GM23338 (cell line): ENCODE measurements at regions not wholly inside any gene's neighbourhood (a gene's known extent, or its start where the extent isn't known, plus 50 kb on each side); places are given as distances from the start of the nearest gene placed in this dataset.

Experiments
- ATAC-seq: fragments of 200-7000 bp; cut with Tn5 transposase; 3 replicates; pipeline ENCODE4 v1.9.1; 2020
- DNase-seq: peaks from one replicate; pipeline ENCODE4 v3.0.0-alpha.2; 2015; ENCODE audit warnings: low spot score
- H2AFZ ChIP-seq: fragments of 200-600 bp; sonication (generic); 2 replicates; pipeline ENCODE4 v1.8.0; 2016; ENCODE audit warnings: antibody characterized with exemption, mild to moderate bottlenecking, moderate library complexity
- H3F3A ChIP-seq: fragments of 200-600 bp; sonication (generic); replicated peaks from 2 replicates; pipeline ENCODE4 v1.8.0; 2017; ENCODE audit warnings: antibody characterized with exemption, mixed run types, low read depth
- H3K27ac ChIP-seq: fragments of 200-600 bp; sonication (generic); 2 replicates; pipeline ENCODE4 v1.6.1; 2016; ENCODE audit warnings: low read depth
- H3K27me3 ChIP-seq: fragments of 200-600 bp; sonication (generic); 2 replicates; pipeline ENCODE4 v1.8.0; 2016; ENCODE audit warnings: mild to moderate bottlenecking, mixed run types, moderate library complexity; ENCODE audit not compliant: insufficient read depth
- H3K36me3 ChIP-seq: fragments of 200-600 bp; sonication (generic); 2 replicates; pipeline ENCODE4 v1.8.0; 2016; ENCODE audit warnings: mild to moderate bottlenecking; ENCODE audit not compliant: insufficient read depth
- H3K4me1 ChIP-seq: fragments of 200-600 bp; sonication (generic); 2 replicates; pipeline ENCODE4 v1.8.0; 2016; ENCODE audit warnings: mild to moderate bottlenecking, moderate library complexity; ENCODE audit not compliant: insufficient read depth
- H3K4me2 ChIP-seq: fragments of 200-600 bp; sonication (generic); 2 replicates; pipeline ENCODE4 v1.7.1; 2017; ENCODE audit warnings: mixed run types
- H3K4me3 ChIP-seq: fragments of 200-600 bp; sonication (generic); 2 replicates; pipeline ENCODE4 v1.6.1; 2016; ENCODE audit warnings: mixed run types
- H3K79me2 ChIP-seq: fragments of 200-600 bp; sonication (generic); replicated peaks from 2 replicates; pipeline ENCODE4 v1.8.0; 2017; ENCODE audit warnings: mild to moderate bottlenecking; ENCODE audit not compliant: insufficient read depth
- H3K9me2 ChIP-seq: fragments of 200-600 bp; sonication (generic); 2 replicates; pipeline ENCODE4 v1.8.0; 2017; ENCODE audit not compliant: insufficient read depth
- H4K20me1 ChIP-seq: fragments of 200-600 bp; sonication (generic); replicated peaks from 2 replicates; pipeline ENCODE4 v1.8.0; 2017; ENCODE audit warnings: mild to moderate bottlenecking; ENCODE audit not compliant: insufficient read depth
- H3K27ac Mint-ChIP-seq: 2 replicates; pipeline ENCODE4 v1.8.0; 2020; ENCODE audit warnings: inconsistent platforms, mild to moderate bottlenecking, moderate library complexity, mixed read lengths
- H3K27me3 Mint-ChIP-seq: 3 replicates; pipeline ENCODE4 v1.8.0; 2022; ENCODE audit warnings: low read depth, mild to moderate bottlenecking, moderate library complexity, mixed read lengths, inconsistent platforms; ENCODE audit not compliant: insufficient read depth, poor library complexity
- H3K36me3 Mint-ChIP-seq: 3 replicates; pipeline ENCODE4 v1.8.0; 2021; ENCODE audit warnings: low read depth, mild to moderate bottlenecking, inconsistent platforms, moderate library complexity, mixed read lengths
- H3K4me1 Mint-ChIP-seq: 3 replicates; pipeline ENCODE4 v1.8.0; 2020; ENCODE audit warnings: mild to moderate bottlenecking, inconsistent platforms, mixed read lengths
- H3K4me3 Mint-ChIP-seq: 3 replicates; pipeline ENCODE4 v1.8.0; 2021; ENCODE audit warnings: moderate library complexity, mild to moderate bottlenecking, inconsistent platforms, mixed read lengths
- H3K9me3 Mint-ChIP-seq: 3 replicates; pipeline ENCODE4 v1.8.0; 2020; ENCODE audit warnings: moderate library complexity, mild to moderate bottlenecking, inconsistent platforms, mixed read lengths
- EZH2 ChIP-seq: fragments of 200-600 bp; sonication (generic); IDR thresholded peaks from one replicate; pipeline ENCODE4 v1.8.0; 2017; ENCODE audit warnings: antibody characterized with exemption, mild to moderate bottlenecking, low read depth; ENCODE audit not compliant: unreplicated experiment
- STAT1 ChIP-seq: IDR thresholded peaks from one replicate; pipeline ENCODE4 v1.6.1; 2016; ENCODE audit warnings: antibody characterized with exemption; ENCODE audit not compliant: unreplicated experiment
- ZNF114 ChIP-seq: fragments of 250-450 bp; sonication (Bioruptor Pico); IDR thresholded peaks from 2 replicates; pipeline ENCODE4 v1.5.0; 2020; ENCODE audit warnings: mild to moderate bottlenecking, moderate library complexity
- ZNF331 ChIP-seq: fragments of 250-450 bp; sonication (Bioruptor Pico); IDR thresholded peaks from 2 replicates; pipeline ENCODE4 v1.5.0; 2020; ENCODE audit warnings: low read depth, mild to moderate bottlenecking, moderate library complexity
- TF ChIP-seq, protein P1 (sequence below), 2 experiments: fragments of 200-600 bp in 1 of 2; sonication (generic) in 1 of 2; conservative IDR thresholded peaks; 2 replicates each; pipeline versions ENCODE4 v1.5.1 to v1.6.1; 2016 to 2017; ENCODE audit warnings: antibody characterized with exemption in 2 of 2, low read depth in 2 of 2, mild to moderate bottlenecking in 2 of 2, moderate library complexity in 1 of 2
- TF ChIP-seq, protein P2 (sequence below): IDR thresholded peaks from 2 replicates; pipeline ENCODE4 v1.6.1; 2016; ENCODE audit warnings: antibody characterized with exemption
- TF ChIP-seq, protein P3 (sequence below): IDR thresholded peaks from one replicate; pipeline ENCODE4 v1.6.1; 2018; ENCODE audit warnings: antibody characterized with exemption; ENCODE audit not compliant: unreplicated experiment
- TF ChIP-seq, protein P4 (sequence below): fragments of 250-450 bp; sonication (Bioruptor Pico); IDR thresholded peaks from 2 replicates; pipeline ENCODE4 v1.5.0; 2020; ENCODE audit warnings: mild to moderate bottlenecking, moderate library complexity

DNA sequence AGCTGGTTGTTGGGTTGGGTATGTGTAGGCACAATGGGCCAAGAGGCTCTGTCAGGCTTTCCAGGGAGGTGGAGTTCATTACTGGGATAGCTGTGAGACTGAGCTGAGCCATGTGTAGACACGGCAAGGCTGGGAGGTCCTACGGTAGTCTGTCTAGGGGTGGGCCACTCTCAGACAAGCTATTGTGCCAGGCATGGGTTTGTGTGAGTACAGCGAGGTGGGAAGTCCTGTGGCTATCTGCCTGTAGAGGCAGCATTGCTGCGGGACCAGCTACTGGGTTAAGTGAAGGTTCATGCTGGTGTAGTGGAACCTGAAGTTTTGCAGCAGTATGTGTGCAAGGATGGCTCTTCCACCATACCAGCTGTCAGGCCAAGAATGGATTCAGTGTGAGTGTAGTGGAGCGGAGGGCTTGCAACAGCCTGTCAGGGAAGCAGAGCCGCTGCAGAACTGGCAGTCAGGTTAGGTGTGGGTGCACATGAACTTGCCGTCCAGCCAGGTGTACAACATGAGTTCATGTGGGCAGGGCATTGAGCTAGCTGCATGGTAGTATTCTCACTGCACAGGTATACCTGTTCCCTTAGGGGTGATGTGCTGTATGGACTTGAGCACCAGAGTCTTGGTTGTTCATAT is 78.0 kb upstream of the CENPW start:
- Histone ChIP-seq H3K79me2 (no peaks in the 10 kb centered on the region), H3K27ac (no peak overlapping the region), H3K9me2 (no peaks in the 10 kb centered on the region), H2AFZ (no peak overlapping the region), H3K36me3 (no peaks in the 10 kb centered on the region), H3F3A (no peaks in the 10 kb centered on the region), H3K27me3 (no peaks in the 10 kb centered on the region), H3K4me1 (no peaks in the 10 kb centered on the region), H3K4me3 (no peak overlapping the region), H3K4me2 (no peak overlapping the region), H4K20me1 (no peaks in the 10 kb centered on the region)
- Mint-ChIP-seq H3K27me3 (no peaks in the 10 kb centered on the region), H3K4me1 (no peaks in the 10 kb centered on the region), H3K36me3 (peaks cover 4% of the 10 kb centered on the region; the same call in 2 of the 3 replicates), H3K4me3 (no peak overlapping the region), H3K9me3 (peaks cover 7% of the 10 kb centered on the region), H3K27ac (no peak overlapping the region)
- DNase-seq: peak; percentile 28
- TF ChIP-seq, protein P1, sequence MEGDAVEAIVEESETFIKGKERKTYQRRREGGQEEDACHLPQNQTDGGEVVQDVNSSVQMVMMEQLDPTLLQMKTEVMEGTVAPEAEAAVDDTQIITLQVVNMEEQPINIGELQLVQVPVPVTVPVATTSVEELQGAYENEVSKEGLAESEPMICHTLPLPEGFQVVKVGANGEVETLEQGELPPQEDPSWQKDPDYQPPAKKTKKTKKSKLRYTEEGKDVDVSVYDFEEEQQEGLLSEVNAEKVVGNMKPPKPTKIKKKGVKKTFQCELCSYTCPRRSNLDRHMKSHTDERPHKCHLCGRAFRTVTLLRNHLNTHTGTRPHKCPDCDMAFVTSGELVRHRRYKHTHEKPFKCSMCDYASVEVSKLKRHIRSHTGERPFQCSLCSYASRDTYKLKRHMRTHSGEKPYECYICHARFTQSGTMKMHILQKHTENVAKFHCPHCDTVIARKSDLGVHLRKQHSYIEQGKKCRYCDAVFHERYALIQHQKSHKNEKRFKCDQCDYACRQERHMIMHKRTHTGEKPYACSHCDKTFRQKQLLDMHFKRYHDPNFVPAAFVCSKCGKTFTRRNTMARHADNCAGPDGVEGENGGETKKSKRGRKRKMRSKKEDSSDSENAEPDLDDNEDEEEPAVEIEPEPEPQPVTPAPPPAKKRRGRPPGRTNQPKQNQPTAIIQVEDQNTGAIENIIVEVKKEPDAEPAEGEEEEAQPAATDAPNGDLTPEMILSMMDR (conservative IDR thresholded peaks at IDR 0.05; ENCODE audit: low read depth in 2 of 2): peak in 1 of 2 experiments; percentile 34; a peak in 2 of 4 replicates
- TF ChIP-seq, protein P2, sequence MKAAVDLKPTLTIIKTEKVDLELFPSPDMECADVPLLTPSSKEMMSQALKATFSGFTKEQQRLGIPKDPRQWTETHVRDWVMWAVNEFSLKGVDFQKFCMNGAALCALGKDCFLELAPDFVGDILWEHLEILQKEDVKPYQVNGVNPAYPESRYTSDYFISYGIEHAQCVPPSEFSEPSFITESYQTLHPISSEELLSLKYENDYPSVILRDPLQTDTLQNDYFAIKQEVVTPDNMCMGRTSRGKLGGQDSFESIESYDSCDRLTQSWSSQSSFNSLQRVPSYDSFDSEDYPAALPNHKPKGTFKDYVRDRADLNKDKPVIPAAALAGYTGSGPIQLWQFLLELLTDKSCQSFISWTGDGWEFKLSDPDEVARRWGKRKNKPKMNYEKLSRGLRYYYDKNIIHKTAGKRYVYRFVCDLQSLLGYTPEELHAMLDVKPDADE: no peak
- no peak for TF ChIP-seq ZNF331 (CRISPR knock-in tag)
- peak; percentile 88 for ATAC-seq

DNA sequence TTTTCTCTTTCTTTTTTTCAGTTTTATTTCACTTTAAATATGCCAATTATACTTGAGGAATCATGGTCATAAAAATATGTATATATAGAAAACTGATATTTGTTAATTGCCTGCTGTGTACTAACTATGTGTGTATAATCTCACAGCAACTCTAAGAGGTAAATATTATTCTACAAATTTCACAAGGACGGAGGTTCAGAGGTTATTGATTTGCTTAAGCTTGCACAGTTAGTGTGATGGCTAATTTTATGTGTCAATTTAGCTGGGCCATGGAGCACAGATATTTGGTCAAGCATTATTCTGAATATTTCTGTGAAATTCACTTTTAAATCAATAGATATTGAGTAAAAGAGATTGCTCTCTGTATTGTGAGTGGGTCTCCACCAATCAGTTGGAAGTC is 75.7 kb upstream of the CENPW start:
- no peaks in the 10 kb centered on the region for H3K4me1 ChIP-seq

More for the DNA sequence above, 75.7 kb upstream of the CENPW start:
- TF ChIP-seq, protein P3, sequence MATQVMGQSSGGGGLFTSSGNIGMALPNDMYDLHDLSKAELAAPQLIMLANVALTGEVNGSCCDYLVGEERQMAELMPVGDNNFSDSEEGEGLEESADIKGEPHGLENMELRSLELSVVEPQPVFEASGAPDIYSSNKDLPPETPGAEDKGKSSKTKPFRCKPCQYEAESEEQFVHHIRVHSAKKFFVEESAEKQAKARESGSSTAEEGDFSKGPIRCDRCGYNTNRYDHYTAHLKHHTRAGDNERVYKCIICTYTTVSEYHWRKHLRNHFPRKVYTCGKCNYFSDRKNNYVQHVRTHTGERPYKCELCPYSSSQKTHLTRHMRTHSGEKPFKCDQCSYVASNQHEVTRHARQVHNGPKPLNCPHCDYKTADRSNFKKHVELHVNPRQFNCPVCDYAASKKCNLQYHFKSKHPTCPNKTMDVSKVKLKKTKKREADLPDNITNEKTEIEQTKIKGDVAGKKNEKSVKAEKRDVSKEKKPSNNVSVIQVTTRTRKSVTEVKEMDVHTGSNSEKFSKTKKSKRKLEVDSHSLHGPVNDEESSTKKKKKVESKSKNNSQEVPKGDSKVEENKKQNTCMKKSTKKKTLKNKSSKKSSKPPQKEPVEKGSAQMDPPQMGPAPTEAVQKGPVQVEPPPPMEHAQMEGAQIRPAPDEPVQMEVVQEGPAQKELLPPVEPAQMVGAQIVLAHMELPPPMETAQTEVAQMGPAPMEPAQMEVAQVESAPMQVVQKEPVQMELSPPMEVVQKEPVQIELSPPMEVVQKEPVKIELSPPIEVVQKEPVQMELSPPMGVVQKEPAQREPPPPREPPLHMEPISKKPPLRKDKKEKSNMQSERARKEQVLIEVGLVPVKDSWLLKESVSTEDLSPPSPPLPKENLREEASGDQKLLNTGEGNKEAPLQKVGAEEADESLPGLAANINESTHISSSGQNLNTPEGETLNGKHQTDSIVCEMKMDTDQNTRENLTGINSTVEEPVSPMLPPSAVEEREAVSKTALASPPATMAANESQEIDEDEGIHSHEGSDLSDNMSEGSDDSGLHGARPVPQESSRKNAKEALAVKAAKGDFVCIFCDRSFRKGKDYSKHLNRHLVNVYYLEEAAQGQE: no peak
- TF ChIP-seq, protein P4, sequence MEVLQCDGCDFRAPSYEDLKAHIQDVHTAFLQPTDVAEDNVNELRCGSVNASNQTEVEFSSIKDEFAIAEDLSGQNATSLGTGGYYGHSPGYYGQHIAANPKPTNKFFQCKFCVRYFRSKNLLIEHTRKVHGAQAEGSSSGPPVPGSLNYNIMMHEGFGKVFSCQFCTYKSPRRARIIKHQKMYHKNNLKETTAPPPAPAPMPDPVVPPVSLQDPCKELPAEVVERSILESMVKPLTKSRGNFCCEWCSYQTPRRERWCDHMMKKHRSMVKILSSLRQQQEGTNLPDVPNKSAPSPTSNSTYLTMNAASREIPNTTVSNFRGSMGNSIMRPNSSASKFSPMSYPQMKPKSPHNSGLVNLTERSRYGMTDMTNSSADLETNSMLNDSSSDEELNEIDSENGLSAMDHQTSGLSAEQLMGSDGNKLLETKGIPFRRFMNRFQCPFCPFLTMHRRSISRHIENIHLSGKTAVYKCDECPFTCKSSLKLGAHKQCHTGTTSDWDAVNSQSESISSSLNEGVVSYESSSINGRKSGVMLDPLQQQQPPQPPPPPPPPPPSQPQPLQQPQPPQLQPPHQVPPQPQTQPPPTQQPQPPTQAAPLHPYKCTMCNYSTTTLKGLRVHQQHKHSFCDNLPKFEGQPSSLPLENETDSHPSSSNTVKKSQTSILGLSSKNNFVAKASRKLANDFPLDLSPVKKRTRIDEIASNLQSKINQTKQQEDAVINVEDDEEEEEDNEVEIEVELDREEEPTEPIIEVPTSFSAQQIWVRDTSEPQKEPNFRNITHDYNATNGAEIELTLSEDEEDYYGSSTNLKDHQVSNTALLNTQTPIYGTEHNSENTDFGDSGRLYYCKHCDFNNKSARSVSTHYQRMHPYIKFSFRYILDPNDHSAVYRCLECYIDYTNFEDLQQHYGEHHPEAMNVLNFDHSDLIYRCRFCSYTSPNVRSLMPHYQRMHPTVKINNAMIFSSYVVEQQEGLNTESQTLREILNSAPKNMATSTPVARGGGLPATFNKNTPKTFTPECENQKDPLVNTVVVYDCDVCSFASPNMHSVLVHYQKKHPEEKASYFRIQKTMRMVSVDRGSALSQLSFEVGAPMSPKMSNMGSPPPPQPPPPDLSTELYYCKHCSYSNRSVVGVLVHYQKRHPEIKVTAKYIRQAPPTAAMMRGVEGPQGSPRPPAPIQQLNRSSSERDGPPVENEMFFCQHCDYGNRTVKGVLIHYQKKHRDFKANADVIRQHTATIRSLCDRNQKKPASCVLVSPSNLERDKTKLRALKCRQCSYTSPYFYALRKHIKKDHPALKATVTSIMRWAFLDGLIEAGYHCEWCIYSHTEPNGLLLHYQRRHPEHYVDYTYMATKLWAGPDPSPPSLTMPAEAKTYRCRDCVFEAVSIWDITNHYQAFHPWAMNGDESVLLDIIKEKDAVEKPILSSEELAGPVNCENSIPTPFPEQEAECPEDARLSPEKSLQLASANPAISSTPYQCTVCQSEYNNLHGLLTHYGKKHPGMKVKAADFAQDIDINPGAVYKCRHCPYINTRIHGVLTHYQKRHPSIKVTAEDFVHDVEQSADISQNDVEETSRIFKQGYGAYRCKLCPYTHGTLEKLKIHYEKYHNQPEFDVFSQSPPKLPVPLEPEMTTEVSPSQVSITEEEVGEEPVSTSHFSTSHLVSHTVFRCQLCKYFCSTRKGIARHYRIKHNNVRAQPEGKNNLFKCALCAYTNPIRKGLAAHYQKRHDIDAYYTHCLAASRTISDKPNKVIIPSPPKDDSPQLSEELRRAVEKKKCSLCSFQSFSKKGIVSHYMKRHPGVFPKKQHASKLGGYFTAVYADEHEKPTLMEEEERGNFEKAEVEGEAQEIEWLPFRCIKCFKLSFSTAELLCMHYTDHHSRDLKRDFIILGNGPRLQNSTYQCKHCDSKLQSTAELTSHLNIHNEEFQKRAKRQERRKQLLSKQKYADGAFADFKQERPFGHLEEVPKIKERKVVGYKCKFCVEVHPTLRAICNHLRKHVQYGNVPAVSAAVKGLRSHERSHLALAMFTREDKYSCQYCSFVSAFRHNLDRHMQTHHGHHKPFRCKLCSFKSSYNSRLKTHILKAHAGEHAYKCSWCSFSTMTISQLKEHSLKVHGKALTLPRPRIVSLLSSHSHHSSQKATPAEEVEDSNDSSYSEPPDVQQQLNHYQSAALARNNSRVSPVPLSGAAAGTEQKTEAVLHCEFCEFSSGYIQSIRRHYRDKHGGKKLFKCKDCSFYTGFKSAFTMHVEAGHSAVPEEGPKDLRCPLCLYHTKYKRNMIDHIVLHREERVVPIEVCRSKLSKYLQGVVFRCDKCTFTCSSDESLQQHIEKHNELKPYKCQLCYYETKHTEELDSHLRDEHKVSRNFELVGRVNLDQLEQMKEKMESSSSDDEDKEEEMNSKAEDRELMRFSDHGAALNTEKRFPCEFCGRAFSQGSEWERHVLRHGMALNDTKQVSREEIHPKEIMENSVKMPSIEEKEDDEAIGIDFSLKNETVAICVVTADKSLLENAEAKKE (CRISPR knock-in tag): no peak
- no peak for TF ChIP-seq EZH2
- TF ChIP-seq ZNF114: no peak
- TF ChIP-seq STAT1: no peak
- no peaks in the 10 kb centered on the region for H3K79me2 ChIP-seq
- no peaks in the 10 kb centered on the region for H3K27me3 Mint-ChIP-seq
- no peak overlapping the region for H3K27ac ChIP-seq
- DNase-seq: no peak
- no peaks in the 10 kb centered on the region for H3F3A ChIP-seq
- H3K9me2 ChIP-seq: no peaks in the 10 kb centered on the region
- H3K9me3 Mint-ChIP-seq: no peaks in the 10 kb centered on the region; the same call in 2 of the 3 replicates
- no peaks in the 10 kb centered on the region for H4K20me1 ChIP-seq
- no peaks in the 10 kb centered on the region for H3K36me3 Mint-ChIP-seq
- no peaks in the 10 kb centered on the region for H3K27me3 ChIP-seq
- H2AFZ ChIP-seq: no peak overlapping the region
- H3K4me3 ChIP-seq: no peak overlapping the region
- no peak overlapping the region for H3K4me2 ChIP-seq
- no peak for ATAC-seq
- no peak overlapping the region for H3K4me3 Mint-ChIP-seq
- no peak overlapping the region for H3K27ac Mint-ChIP-seq
- no peaks in the 10 kb centered on the region for H3K36me3 ChIP-seq
- H3K4me1 Mint-ChIP-seq: no peaks in the 10 kb centered on the region
